ENCODE measurements at regions not wholly inside any gene's neighbourhood (a gene's known extent, or its start where the extent isn't known, plus 50 kb on each side); places are given as distances from the start of the nearest gene placed in this dataset.
A peak's percentile ranks its signal among the peaks of the same experiment; 100 is the strongest.

DNA sequence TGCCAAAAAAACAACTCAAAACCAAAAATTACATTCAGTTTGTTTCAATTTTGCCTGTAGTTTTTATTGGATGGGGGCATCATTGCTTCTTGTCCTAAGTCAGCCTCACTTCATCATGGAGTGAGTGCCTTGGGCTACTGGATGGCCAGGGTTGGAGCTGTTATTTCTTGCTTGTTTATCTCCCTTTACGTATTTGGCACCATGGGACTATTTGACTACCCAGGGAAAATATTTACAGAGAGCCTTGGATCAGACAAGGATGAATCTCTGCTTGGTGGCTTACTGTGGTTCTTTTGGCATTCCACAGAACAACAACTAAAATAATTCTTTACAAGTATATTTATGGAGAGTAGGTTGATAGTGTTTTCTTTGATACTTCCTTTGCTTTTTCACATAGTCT is 160.8 kb upstream of the SEL1L start:
- no peak overlapping the region for H3K4me3 ChIP-seq (replicated peaks; ENCODE audit: insufficient read depth, low read length)
- no peak for DNase-seq (ENCODE audit: low read depth in 1 of 2, low spot score in 1 of 2)
- TF ChIP-seq GABPA (IDR thresholded peaks at IDR 0.05; ENCODE audit: low read depth) (no peak), POLR2AphosphoS5 (IDR thresholded peaks at IDR 0.05; ENCODE audit: low read depth) (no peak), SPI1 (IDR thresholded peaks at IDR 0.05; ENCODE audit: borderline replicate concordance, low read depth) (no peak)
- TF ChIP-seq, protein P1, sequence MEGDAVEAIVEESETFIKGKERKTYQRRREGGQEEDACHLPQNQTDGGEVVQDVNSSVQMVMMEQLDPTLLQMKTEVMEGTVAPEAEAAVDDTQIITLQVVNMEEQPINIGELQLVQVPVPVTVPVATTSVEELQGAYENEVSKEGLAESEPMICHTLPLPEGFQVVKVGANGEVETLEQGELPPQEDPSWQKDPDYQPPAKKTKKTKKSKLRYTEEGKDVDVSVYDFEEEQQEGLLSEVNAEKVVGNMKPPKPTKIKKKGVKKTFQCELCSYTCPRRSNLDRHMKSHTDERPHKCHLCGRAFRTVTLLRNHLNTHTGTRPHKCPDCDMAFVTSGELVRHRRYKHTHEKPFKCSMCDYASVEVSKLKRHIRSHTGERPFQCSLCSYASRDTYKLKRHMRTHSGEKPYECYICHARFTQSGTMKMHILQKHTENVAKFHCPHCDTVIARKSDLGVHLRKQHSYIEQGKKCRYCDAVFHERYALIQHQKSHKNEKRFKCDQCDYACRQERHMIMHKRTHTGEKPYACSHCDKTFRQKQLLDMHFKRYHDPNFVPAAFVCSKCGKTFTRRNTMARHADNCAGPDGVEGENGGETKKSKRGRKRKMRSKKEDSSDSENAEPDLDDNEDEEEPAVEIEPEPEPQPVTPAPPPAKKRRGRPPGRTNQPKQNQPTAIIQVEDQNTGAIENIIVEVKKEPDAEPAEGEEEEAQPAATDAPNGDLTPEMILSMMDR (IDR thresholded peaks at IDR 0.05; ENCODE audit: insufficient read depth, low read length): no peak
- TF ChIP-seq, protein P2, sequence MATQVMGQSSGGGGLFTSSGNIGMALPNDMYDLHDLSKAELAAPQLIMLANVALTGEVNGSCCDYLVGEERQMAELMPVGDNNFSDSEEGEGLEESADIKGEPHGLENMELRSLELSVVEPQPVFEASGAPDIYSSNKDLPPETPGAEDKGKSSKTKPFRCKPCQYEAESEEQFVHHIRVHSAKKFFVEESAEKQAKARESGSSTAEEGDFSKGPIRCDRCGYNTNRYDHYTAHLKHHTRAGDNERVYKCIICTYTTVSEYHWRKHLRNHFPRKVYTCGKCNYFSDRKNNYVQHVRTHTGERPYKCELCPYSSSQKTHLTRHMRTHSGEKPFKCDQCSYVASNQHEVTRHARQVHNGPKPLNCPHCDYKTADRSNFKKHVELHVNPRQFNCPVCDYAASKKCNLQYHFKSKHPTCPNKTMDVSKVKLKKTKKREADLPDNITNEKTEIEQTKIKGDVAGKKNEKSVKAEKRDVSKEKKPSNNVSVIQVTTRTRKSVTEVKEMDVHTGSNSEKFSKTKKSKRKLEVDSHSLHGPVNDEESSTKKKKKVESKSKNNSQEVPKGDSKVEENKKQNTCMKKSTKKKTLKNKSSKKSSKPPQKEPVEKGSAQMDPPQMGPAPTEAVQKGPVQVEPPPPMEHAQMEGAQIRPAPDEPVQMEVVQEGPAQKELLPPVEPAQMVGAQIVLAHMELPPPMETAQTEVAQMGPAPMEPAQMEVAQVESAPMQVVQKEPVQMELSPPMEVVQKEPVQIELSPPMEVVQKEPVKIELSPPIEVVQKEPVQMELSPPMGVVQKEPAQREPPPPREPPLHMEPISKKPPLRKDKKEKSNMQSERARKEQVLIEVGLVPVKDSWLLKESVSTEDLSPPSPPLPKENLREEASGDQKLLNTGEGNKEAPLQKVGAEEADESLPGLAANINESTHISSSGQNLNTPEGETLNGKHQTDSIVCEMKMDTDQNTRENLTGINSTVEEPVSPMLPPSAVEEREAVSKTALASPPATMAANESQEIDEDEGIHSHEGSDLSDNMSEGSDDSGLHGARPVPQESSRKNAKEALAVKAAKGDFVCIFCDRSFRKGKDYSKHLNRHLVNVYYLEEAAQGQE (IDR thresholded peaks at IDR 0.05; ENCODE audit: insufficient replicate concordance, low read depth): no peak
- H3K27ac ChIP-seq (replicated peaks): no peak overlapping the region
- no peaks in the 10 kb centered on the region for H3K27me3 ChIP-seq (ENCODE audit: insufficient read depth, poor library complexity, severe bottlenecking)

DNA sequence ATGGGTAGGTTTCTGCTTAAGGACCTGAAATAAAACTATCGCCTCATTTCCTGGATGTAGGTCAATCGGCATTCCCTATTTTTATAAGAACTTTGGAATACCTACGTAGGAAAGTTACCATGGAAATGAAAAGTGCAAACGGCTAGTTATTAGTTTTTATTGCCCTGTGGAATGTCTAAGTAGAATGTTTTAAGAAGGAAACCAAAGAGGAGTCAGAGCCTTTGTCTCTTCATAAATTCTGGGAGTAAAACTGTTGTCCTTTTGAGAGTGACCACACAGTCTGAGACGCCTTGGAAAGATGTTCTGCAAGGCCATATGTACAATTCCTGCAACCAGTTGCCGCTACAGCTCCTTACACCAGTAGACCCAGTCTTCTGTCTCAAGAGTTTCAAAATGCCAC is 176.0 kb upstream of the SEL1L start:
- Histone ChIP-seq H3K4me3 (replicated peaks; ENCODE audit: insufficient read depth, low read length) (no peak overlapping the region), H3K27me3 (ENCODE audit: insufficient read depth, poor library complexity, severe bottlenecking) (no peaks in the 10 kb centered on the region), H3K27ac (replicated peaks) (no peak overlapping the region)
- no peak for DNase-seq (ENCODE audit: low read depth in 1 of 2, low spot score in 1 of 2)
- TF ChIP-seq SPI1 (IDR thresholded peaks at IDR 0.05; ENCODE audit: borderline replicate concordance, low read depth) (no peak), POLR2AphosphoS5 (IDR thresholded peaks at IDR 0.05; ENCODE audit: low read depth) (no peak), GABPA (IDR thresholded peaks at IDR 0.05; ENCODE audit: low read depth) (no peak)
- TF ChIP-seq, protein P2 (IDR thresholded peaks at IDR 0.05; ENCODE audit: insufficient replicate concordance, low read depth): no peak

DNA sequence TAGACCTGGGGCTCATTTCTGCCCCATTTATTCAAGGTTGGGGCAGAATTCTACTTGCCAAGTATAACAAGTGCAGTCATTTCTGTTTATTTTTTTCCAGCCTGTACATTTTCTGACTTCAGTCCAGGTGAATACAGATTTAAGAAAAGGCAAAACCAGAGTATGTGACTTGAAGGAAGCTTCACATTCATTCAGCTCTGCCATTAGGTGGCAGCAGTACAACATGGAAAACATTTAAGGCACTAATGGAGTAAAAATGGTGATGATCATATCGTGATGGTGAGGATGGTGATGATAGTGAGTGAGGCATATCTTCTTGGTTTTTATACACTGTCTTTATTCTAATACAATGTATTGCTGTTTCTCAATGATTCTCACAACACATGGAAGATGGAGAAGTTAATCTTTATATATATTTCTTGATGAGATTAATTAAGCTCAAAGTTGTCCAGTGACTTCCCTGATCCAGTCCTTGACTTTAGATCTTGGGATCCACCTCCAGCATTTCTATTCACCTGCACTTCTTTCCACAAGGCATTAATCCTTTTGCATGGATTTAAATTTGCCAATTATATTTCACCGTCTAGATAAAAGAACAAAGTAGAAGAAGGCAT is 176.7 kb upstream of the SEL1L start:
- TF ChIP-seq, protein P1 (IDR thresholded peaks at IDR 0.05; ENCODE audit: insufficient read depth, low read length): peak; percentile 46
- no peak for TF ChIP-seq POLR2AphosphoS5 (IDR thresholded peaks at IDR 0.05; ENCODE audit: low read depth)
- TF ChIP-seq, protein P2 (IDR thresholded peaks at IDR 0.05; ENCODE audit: insufficient replicate concordance, low read depth): no peak
- no peak for TF ChIP-seq SPI1 (IDR thresholded peaks at IDR 0.05; ENCODE audit: borderline replicate concordance, low read depth)
- no peak for TF ChIP-seq GABPA (IDR thresholded peaks at IDR 0.05; ENCODE audit: low read depth)
- no peak overlapping the region for H3K4me3 ChIP-seq (replicated peaks; ENCODE audit: insufficient read depth, low read length)
- peak; percentile 26 to 54 for DNase-seq (ENCODE audit: low read depth in 1 of 2, low spot score in 1 of 2)
- H3K27ac ChIP-seq (replicated peaks): no peak overlapping the region
- H3K27me3 ChIP-seq (ENCODE audit: insufficient read depth, poor library complexity, severe bottlenecking): no peaks in the 10 kb centered on the region
